KMS-11 (cell line): ENCODE measurements at regions not wholly inside any gene's neighbourhood (a gene's known extent, or its start where the extent isn't known, plus 50 kb on each side); places are given as distances from the start of the nearest gene placed in this dataset.

Experiments used
- H2AFZ ChIP-seq: fragments of 200-600 bp; sonication (generic); 2 replicates; pipeline ENCODE4 v1.6.1; 2016; ENCODE audit warnings: antibody characterized with exemption, mixed run types, low read depth
- H3K27ac ChIP-seq: fragments of 200-600 bp; sonication (generic); 2 replicates; pipeline ENCODE4 v1.6.1; 2016; ENCODE audit warnings: mild to moderate bottlenecking, mixed run types
- H3K27me3 ChIP-seq: fragments of 200-600 bp; sonication (generic); 2 replicates; pipeline ENCODE4 v1.6.1; 2017; ENCODE audit warnings: mild to moderate bottlenecking, low read depth, mixed run types, moderate library complexity; ENCODE audit not compliant: insufficient read depth
- H3K36me3 ChIP-seq: fragments of 200-600 bp; sonication (generic); 2 replicates; pipeline ENCODE4 v1.6.1; 2017; ENCODE audit warnings: mild to moderate bottlenecking, mixed run types; ENCODE audit not compliant: insufficient read depth
- H3K4me1 ChIP-seq: fragments of 200-600 bp; sonication (generic); 2 replicates; pipeline ENCODE4 v1.6.1; 2016; ENCODE audit warnings: mild to moderate bottlenecking, low read depth, mixed run types; ENCODE audit not compliant: poor library complexity, severe bottlenecking
- H3K4me2 ChIP-seq: fragments of 200-600 bp; sonication (generic); 2 replicates; pipeline ENCODE4 v1.7.0; 2016; ENCODE audit warnings: mild to moderate bottlenecking, mixed run types
- H3K4me3 ChIP-seq: fragments of 200-600 bp; sonication (generic); IDR thresholded peaks from 2 replicates; pipeline ENCODE4 v1.6.1; 2017; ENCODE audit warnings: low read depth, low read length, mixed read lengths; ENCODE audit not compliant: insufficient read depth
- H3K79me2 ChIP-seq: fragments of 200-600 bp; sonication (generic); 2 replicates; pipeline ENCODE4 v1.6.1; 2016; ENCODE audit warnings: low read depth, mixed run types; ENCODE audit not compliant: insufficient read depth
- H3K9ac ChIP-seq: fragments of 200-600 bp; sonication (generic); 2 replicates; pipeline ENCODE4 v1.6.1; 2016; ENCODE audit warnings: mild to moderate bottlenecking, mixed run types
- H4K20me1 ChIP-seq: fragments of 200-600 bp; sonication (generic); 2 replicates; pipeline ENCODE4 v1.6.1; 2016; ENCODE audit warnings: mild to moderate bottlenecking, mixed run types; ENCODE audit not compliant: insufficient read depth
- CTCF ChIP-seq: fragments of 200-600 bp; sonication (generic); conservative IDR thresholded peaks from 2 replicates; pipeline ENCODE4 v1.6.1; 2017; ENCODE audit warnings: low read depth, mild to moderate bottlenecking, antibody characterized with exemption, low read length, moderate library complexity, mixed read lengths

GRCh38 chr12:90151491-90152015 lies 442.9 kb upstream of the ATP2B1 start:
- Histone ChIP-seq H3K4me1 (no peaks in the 10 kb centered on the region), H3K27ac (no peak overlapping the region), H3K79me2 (no peaks in the 10 kb centered on the region), H3K4me3 (no peak overlapping the region), H3K4me2 (no peak overlapping the region), H3K36me3 (no peaks in the 10 kb centered on the region), H3K27me3 (no peaks in the 10 kb centered on the region), H4K20me1 (no peaks in the 10 kb centered on the region), H3K9ac (no peak overlapping the region), H2AFZ (no peak overlapping the region)
- TF ChIP-seq CTCF = no peak

- Histone ChIP-seq H3K4me1 (no peaks in the 10 kb centered on the region), H3K79me2 (no peaks in the 10 kb centered on the region), H2AFZ (no peak overlapping the region), H3K4me2 (no peak overlapping the region), H3K9ac (no peak overlapping the region), H3K36me3 (no peaks in the 10 kb centered on the region), H3K27me3 (no peaks in the 10 kb centered on the region), H3K27ac (no peak overlapping the region), H3K4me3 (no peak overlapping the region), H4K20me1 (no peaks in the 10 kb centered on the region)
- no peak for TF ChIP-seq CTCF
Measured at GRCh38 chr12:90149453-90149852, 440.8 kb upstream of the ATP2B1 start.

- Histone ChIP-seq H3K27me3 (no peaks in the 10 kb centered on the region), H4K20me1 (no peaks in the 10 kb centered on the region), H3K36me3 (no peaks in the 10 kb centered on the region), H3K79me2 (no peaks in the 10 kb centered on the region), H3K4me3 (no peak overlapping the region), H3K4me1 (no peaks in the 10 kb centered on the region), H3K4me2 (no peak overlapping the region), H2AFZ (no peak overlapping the region), H3K27ac (no peak overlapping the region), H3K9ac (no peak overlapping the region)
- TF ChIP-seq CTCF = no peak
Measured at GRCh38 chr12:90129366-90130030, 420.9 kb upstream of the ATP2B1 start.

GRCh38 chr12:90128526-90128925 lies 419.9 kb upstream of the ATP2B1 start:
- H3K4me2 ChIP-seq = no peak overlapping the region
- no peak for TF ChIP-seq CTCF
- no peaks in the 10 kb centered on the region for H3K79me2 ChIP-seq
- no peak overlapping the region for H3K9ac ChIP-seq
- H3K27me3 ChIP-seq = no peaks in the 10 kb centered on the region
- H3K4me3 ChIP-seq = no peak overlapping the region
- no peaks in the 10 kb centered on the region for H3K4me1 ChIP-seq
- H2AFZ ChIP-seq = no peak overlapping the region
- no peaks in the 10 kb centered on the region for H3K36me3 ChIP-seq
- H4K20me1 ChIP-seq = no peaks in the 10 kb centered on the region
- no peak overlapping the region for H3K27ac ChIP-seq
